GM12875 (cell line): ENCODE measurements at regions not wholly inside any gene's neighbourhood (a gene's known extent, or its start where the extent isn't known, plus 50 kb on each side); places are given as distances from the start of the nearest gene placed in this dataset.

Experiments used
- H3K4me3 ChIP-seq: one replicate; pipeline ENCODE4 v1.5.1; 2011; ENCODE audit warnings: low read depth, low read length, control low read depth
- TF ChIP-seq, protein P1 (sequence below): IDR thresholded peaks from 2 replicates; pipeline ENCODE4 v1.5.1; 2011; ENCODE audit warnings: low read depth, mild to moderate bottlenecking, control low read depth, inconsistent platforms, low read length, moderate library complexity, borderline replicate concordance; ENCODE audit not compliant: insufficient read depth

DNA sequence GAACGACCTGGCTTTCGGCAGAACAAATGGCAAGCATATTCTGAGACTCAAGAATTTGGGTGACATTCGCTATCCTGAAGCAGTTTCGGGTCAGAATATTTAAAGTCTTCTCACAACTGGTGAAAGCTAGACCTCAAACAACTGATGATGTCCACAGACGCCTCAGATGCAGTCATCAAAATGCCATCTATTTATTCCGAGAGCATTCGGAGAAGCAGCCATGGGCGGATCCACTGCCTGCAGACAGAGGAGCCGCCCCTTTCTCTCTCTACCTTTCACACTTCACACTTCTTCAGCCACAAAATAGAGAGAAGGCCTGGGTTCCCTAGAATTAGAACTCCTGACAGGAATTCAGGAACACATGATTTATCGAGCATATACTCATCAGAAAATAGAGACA, 65.8 kb upstream of the CREB1 start:
- TF ChIP-seq, protein P1, sequence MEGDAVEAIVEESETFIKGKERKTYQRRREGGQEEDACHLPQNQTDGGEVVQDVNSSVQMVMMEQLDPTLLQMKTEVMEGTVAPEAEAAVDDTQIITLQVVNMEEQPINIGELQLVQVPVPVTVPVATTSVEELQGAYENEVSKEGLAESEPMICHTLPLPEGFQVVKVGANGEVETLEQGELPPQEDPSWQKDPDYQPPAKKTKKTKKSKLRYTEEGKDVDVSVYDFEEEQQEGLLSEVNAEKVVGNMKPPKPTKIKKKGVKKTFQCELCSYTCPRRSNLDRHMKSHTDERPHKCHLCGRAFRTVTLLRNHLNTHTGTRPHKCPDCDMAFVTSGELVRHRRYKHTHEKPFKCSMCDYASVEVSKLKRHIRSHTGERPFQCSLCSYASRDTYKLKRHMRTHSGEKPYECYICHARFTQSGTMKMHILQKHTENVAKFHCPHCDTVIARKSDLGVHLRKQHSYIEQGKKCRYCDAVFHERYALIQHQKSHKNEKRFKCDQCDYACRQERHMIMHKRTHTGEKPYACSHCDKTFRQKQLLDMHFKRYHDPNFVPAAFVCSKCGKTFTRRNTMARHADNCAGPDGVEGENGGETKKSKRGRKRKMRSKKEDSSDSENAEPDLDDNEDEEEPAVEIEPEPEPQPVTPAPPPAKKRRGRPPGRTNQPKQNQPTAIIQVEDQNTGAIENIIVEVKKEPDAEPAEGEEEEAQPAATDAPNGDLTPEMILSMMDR, result no peak

DNA sequence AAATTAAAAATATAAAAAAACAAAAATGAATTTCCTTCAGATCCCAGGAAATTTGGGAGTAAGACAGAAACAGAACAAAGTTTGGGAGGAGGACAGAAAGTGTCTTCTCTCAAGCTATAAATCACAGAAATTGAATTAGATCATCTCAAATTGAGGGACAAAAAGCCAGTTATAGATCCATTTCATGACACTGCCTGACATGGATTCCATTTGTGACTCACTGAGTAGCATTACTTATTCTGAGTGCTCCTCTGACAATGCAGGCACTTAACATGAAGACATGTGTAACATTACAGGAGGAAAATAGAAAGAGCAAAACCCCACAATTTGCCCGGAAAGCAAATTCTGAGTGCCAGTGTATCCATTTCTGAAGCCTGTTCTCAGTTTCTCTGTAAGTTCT, 63.9 kb upstream of the CREB1 start:
- H3K4me3 ChIP-seq, result no peak overlapping the region
- TF ChIP-seq, protein P1, result no peak

More for the DNA sequence above, 65.8 kb upstream of the CREB1 start:
- H3K4me3 ChIP-seq, result no peak overlapping the region

GRCh38 chr2:207467716-207468347, 61.9 kb upstream of the CREB1 start:
- no peak overlapping the region for H3K4me3 ChIP-seq
- TF ChIP-seq, protein P1, result no peak

- TF ChIP-seq, protein P1, result no peak
- no peak overlapping the region for H3K4me3 ChIP-seq
Observed at GRCh38 chr2:207468488-207468887, 61.3 kb upstream of the CREB1 start.

GRCh38 chr2:207469451-207469850, 60.3 kb upstream of the CREB1 start:
- H3K4me3 ChIP-seq, result no peak overlapping the region
- TF ChIP-seq, protein P1, result no peak

DNA sequence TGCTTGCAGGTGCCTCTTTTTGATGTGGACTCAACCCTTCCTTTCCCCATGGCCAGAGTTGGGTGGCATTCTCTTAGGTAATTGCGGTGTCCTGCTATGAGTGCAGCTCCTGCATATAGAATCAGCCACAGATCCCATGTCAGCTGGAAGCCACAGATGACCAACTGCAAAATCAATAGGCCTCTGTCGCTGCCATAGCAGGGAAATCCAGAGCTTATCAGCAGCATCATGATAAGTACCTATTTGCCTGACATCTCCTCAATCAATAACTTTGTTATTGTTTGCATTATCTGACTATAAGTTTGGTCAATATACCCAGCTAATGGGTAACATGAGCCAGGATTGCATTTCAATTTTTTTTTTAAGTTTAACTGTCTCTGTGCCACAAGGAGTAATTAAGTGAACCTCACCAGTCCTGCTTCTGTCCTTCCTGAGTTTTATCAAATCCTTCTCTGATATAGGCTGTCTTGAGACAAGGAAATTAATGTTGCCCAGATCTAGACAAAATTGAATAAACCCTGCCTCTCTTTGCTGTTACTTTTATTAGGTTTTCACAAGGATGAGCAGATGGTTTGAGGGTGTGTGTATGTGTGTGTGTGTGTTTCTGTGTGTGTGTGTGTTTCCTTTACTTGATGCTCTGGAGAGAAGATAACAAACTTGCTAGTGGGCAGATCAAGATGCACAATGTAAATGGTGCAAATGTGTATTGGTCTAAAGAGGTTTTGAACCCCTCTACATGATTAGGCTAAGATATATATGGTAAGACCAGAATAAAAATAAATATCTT, 59.6 kb upstream of the CREB1 start:
- TF ChIP-seq, protein P1, result no peak
- H3K4me3 ChIP-seq, result no peak overlapping the region

DNA sequence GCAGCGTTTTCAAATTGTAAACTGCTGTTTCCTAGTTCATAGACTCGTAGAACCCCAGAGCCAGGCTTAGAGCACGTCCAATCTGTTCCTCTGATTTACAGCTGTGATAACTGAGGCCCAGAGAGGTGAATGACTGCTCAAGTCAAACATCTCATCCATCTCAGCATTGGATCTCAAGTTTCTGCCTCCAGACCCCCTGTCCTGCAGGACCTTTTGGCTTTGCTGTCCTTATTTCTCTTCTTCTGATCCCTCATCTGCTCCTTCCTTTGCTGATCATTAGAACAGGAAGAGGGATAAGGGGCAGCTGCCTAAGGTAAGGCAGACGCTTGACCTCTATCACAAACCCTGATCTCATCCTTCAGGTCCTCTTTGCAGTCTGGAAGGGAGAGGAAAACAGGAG, 58.5 kb upstream of the CREB1 start:
- no peak overlapping the region for H3K4me3 ChIP-seq

More for the DNA sequence above, 58.5 kb upstream of the CREB1 start:
- TF ChIP-seq, protein P1, result no peak
